HG02852 (cell line): ENCODE measurements at regions not wholly inside any gene's neighbourhood (a gene's known extent, or its start where the extent isn't known, plus 50 kb on each side); places are given as distances from the start of the nearest gene placed in this dataset.
"Not testable (repeated sequence)": the region's sequence is repeated elsewhere in the genome, so short reads cannot be mapped to it uniquely, and the experiment has no call there.

ENCODE experiments used
- ATAC-seq: cut with Tn5 transposase; IDR thresholded peaks from one replicate; pipeline ENCODE4 v1.9.1; 2021; ENCODE audit warnings: mild to moderate bottlenecking, moderate library complexity; ENCODE audit not compliant: unreplicated experiment

DNA sequence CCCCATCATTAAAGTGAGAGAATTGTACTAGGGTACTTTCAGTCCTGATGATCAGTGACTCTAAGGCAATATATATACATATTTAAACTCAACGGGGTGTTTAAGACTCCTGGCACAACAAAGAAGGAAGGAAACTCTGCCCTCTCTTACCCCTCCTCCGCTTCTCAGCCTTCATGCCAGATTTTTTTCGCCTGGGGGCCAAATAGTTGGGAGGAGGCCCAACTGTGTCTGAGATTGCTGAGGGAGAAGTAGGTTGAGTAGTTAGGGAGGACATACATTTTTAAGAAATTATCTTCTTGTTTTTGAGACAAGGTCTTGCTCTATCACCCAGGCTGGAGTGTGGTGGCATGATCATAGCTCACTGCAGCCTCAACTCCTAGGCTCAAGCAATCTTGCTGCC, 127.7 kb upstream of the SHB start:
- no peak for ATAC-seq

DNA sequence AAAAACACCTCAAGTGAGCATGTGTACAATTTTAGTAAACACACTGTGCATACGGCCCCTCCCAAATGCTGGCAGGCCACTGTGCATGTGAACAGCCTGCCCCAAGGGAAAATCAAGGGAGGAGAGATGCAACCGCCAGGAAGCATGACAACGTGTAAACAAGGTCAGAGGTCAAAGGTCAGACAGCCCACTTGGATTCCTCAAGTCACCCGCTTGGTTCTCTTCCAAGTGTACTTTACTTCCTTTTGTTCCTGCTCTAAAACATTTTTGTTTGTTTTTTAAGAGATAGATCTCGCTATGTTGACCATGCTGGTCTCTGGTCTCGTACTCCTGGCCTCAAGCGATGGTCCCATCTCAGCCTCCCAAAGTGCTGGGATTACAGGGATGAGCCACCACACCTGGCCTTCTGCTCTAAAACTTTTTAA, 126.7 kb upstream of the SHB start:
- ATAC-seq, result no peak

DNA sequence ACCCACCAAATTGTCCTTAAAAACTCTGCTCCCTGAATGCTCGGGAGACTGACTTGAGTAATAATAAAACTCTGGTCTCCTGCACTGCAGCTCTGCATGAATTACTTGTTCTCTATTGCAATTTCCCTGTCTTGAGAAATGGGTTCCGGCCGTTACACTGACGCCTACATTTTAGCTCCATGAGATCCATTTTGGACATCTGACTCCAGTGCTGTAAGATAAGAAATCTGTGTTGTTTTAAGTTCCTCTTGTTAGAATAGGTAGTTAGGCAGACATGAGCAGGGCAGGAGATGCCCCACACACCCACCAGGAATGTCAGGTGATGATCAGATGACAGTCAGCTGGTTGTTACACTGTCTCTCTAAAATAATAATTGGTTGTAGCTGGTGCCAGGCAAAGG, 125.8 kb upstream of the SHB start:
- no peak for ATAC-seq

DNA sequence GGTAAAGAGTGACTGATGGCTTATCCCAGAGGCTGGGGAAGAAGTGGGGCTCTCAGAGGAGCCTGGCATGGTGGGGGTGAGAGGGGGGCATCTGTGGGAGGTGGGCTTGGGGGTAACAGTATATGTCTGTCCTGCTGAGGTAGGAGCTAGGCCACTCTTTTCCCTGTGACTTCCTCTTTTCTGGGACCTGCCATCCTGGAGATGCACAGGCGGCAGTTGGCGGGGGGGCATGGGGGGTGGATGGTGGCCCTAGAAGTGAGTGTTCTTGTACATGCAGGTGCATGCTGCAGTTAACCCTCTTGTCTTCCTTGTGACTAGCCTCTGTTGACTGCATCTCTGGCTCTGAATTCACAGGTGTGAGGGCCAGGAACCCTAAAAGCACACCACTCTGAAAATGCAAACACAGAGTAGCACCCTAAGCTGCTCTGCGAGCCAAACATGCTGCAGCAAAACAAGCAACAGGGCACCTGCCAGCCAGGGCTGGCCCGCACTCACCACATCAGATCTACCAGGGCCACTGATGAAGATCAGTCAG, 123.8 kb upstream of the SHB start:
- ATAC-seq, result no peak

DNA sequence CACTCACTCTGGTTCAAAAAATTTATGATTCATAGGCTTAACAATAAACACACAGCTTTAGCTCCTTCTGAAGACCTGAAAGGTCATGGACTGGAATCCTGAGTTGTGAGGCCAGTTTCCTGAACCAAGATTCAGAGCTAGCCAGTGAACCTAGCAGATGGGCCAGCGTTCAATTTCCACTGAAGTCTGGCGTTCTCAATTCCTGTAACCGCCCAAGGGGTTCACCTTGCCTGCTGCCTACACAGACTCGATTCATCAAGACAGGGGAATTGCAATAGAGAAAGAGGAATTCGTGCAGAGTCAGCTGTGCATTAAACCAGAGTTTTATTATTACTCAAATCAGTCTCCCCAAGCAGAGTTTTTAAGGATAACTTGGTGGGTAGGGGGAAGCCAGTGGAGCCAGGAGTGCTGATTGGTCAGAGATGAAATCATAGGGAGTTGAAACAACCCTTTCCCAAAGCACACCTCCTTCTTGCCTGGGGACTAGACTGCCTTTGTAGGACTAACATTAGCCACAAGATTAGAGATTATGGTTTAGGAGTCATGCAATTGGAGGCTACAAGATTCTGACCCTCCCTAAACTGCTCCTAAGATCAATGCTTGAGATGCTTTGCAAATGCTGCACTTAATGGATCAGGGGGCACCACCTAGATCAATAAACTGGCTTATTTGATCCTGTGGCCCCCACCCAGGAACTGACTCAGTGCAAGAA, 117.5 kb upstream of the SHB start:
- ATAC-seq, result no peak

DNA sequence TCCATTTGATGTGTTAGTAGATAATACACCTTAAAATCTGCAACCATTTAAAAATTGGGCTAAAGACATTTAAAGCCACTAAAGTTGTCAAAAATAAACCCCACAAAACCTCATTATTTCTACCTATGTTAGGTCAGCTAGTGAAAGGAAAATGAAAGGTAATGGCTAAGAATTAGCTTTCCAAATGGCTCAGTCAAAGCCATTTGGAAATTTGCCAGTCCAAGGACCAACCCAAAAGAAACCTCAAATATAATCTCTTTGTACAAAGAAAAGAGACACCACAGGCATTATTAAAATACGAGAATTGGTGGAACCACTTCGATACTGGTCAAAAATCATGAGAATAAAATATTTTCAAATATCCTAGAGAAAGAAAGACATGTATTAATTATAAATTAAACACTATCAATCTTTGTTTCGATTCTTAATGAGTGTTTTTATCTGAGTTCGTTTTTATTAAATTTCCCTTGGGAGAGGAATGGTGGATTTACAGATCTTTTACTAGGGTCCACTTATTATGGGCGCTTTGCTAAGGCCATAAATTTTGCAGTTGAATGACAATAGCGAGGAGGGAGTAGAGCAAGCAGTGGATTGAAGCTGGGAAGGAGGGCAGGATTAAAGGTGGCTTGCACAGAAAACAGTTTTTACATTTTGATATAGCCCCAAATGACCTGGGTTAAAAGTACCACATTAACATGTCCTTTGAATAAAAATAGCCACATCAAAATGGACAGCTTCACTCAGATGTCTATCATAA, 116.8 kb upstream of the SHB start:
- ATAC-seq, result no peak

DNA sequence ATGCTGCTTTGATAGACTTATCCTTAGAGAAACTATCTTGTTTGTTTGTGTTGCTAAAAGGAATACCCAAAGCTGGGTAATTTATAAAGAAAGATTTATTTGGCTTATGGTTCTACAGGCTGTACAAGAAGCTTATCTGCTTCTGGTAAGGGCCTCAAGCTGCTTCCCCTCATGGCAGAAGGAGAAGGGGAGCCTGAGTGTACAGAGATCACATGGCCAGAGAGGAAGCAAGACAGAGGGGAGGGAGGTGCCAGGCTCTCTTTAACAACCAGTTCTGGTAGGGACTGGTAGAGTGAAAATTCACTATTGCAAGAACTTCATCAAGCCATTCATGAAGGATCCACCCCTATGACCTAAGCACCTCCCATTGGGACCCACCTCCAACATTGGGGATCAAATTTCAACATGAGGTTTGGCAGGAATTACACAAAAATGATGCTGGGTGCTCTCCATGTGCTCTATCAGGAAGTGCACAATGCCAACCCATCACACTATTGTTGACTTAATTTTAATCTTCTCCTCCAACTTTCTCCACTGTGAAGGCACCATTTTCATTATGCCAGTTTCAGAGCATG, 115.1 kb upstream of the SHB start:
- ATAC-seq, result no peak

DNA sequence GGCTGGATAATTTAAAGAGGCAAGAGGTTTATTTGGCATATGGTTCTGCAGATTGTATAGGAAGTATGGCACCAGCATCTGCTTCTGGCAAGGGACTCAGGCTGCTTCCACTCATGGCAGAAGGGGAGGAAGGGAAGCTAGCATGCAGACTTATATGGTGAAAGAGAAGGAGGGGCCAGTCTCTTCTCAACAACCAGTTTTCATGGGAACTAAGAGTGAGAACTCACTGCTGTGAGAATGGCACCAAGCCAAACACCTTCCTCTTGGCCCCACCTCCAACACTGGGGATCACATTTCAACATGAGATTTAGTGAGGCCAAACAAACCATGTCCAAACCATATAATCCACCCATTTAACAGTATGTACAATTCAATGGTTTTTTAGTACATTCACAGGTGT, 113.3 kb upstream of the SHB start:
- ATAC-seq, result no peak

DNA sequence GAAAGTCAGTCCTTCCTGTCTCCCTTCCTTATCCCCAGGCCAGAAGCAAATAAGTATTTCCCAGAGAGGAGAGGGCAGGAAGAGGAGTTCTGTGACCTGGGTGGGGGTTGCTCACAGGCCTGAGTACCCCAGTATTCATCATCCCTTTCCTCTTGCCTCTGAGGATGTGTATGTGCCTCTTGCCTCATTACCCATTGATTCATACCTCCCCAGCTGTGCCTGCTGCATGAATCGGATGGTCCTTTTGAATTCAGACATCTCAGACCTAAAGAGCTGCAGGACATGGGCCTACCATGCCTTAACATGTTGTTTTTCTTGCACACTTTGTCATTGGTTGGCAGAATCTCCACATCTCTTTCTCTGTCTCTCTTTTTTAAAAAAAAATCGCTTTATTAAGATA, 112.8 kb upstream of the SHB start:
- ATAC-seq, result no peak

DNA sequence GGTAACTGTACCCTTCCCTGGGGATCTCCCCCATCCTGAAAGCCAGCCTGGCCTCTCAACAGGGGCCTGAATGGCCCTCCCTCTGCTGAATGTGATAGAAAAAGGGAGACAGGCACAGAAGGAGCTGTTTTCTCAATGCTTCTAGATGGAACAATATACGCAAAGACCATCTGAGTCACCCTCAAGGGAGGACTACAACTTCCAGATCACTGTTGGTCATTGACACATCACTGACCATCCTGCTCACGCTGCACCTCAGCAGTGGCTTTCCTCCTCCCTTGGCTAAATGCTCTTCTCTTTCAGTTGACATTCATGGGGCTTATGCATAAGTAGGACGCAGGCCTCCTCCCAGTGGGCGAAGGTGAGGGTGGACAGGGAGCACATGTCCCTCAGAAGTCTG, 112.2 kb upstream of the SHB start:
- no peak for ATAC-seq

DNA sequence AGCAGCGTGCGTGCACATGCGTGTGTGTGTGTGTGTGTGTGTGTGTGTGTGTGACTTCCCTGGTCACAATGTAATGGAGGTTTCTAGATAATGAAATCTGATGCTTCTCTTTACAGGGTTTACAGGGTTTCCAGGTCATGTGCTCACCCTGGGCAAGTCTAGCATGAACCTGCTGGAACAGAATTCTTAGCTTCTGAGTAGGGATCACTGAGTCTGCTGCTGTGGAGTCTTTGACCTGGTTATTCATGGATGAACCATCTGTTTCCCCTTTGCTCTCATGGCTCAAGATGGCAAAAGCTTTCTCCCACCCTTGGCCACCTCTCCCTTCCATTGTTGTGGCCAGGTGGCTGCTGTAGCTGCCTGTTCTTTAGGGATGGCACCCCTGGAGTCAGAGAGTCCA, 111.6 kb upstream of the SHB start:
- ATAC-seq, result no peak

DNA sequence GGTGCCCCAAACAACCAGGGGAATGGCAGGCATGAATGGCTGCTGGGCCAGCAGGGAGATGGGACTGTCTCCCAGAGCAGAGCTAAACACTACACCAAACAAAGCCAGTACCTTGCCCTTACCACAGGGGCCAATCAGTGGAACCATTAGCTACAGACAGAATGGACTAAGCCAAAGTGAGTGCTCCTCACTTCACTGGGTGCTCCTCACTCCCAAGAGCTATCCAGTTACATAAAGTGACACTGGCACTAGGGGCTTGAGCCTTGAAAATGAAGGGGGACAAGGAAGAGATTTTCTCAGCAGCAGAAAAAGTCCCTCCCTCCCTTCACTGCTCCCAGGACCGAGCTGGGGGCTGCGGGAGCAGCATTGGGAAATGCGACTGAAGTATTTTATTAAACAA, 110.9 kb upstream of the SHB start:
- ATAC-seq, result no peak

DNA sequence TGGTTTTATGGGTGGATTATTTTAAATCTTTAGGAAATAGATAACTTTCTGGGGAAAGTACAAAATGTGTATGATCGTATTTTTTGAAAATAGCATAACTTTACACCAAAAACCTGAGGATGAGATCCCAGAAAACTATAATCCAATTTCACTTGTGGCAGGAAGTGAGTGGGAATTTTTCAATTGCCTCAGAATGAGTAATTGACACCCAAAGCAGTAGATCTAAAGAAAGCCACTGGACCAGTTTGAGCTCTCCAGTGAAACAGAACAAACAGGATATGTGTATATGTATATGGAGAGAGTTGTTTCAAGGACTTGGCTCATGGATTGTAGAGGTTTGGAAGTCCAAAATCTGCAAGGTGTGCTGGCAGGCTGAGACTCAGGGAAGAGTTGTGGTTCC, 109.2 kb upstream of the SHB start:
- no peak for ATAC-seq

DNA sequence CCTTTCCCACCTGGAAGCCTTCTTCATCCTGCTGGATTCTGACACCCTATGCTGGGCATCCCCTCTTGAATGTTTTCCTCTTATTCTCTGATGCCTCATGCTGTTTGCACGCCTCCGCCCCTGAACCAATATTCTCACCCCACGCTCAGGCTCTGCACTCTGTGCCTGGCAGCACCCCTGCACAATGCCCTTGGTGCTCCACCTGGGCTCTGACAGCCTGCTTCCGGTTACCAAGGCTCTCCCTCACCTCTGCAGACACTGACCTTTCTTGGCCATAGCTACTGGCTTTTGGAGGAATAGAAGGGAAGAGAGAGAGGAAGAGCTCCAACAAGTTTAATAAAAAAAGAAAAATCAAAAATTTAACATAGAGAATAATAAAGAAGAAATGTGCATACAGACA, 108.7 kb upstream of the SHB start:
- ATAC-seq, result no peak

DNA sequence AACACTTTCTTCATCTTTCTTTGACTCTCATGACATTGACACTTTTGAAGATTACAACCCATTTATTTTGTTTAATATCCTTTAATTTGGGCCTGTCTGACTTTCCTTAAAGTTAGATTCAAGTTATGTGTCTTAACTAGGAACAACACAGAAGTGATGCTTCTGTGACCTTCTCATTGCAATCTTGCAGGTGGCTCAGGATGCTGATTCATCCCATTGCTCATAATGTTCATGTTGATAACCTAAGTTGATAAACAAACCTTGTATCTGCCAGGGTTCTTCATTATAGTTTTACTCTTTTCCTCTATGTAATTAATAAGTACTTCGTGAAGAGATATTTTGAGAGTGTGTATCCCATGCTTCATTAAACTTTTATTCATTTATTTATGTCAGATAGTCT, 107.2 kb upstream of the SHB start:
- no peak for ATAC-seq

DNA sequence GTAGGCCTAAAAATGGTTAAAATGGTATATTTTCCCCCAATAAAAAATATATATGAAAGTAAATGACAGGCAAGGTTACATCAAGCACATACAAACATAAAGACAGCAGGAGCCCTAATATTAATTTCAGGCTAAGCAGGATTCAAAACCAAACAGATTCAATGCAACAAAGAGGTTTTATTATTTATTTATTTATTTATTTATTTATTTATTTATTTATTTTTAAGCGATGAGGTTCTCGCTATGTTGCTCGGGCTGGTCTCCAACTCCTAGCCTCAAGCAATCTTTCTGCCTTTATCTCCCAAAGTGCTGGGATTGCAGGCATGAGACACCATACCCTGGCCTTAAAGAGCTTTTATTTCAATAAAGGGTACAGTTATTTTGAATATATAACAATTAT, 106.4 kb upstream of the SHB start:
- ATAC-seq, result no peak

DNA sequence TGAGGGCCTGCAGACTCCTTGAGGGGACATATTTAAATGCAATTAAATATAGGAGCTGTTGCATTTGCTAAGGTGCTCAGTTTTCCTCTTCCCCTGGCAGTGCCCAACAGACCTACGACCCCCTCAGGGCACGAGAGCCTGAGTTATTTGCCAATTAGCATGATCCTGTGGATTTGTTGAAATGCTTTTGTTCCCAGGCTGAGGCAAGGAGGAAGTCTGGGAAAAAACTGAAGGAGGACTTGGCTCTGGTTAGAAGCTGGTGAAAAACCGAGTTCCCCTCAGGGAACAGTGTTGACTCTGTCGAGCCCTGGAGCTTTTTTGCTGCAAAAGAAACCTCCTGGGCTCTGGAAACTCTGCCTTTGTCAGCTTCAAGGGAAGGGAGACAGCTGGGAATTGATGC, 103.6 kb upstream of the SHB start:
- ATAC-seq, result no peak

DNA sequence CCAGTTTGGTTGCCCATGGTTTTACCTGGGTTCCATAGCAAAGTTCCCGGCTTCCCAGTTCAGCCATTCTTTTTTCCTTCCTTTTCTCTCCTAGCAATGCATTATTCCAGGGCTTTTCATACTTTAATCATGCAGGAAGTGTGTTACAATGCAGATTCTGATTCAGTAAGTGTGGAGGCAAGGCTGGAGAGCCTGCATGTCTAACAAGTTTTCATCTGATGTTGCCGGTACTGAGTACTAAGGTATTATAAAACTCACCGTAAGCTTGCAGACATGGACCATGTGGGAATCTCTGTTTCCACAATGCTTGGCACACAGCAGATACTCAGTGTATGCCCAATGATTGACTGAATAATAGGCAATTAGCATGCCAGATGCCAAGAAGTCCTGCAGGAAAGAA, 102.9 kb upstream of the SHB start:
- no peak for ATAC-seq

DNA sequence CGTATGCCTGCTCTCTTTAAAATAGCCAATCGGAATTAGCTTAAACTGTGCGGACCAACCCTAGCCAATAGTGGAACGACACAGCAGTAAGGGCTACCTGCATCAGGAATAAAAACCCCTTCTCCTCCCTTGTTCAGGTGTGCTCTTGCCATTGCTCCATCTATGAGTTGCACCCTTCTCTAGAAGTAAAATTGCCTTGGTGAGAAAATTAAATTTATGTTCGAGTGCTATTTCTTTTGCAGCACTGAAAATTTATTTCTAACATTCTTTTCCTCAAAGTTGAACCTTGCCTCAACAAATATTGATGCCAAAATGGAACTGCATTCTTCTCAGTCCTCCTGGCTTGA, 102.5 kb upstream of the SHB start:
- no peak for ATAC-seq

DNA sequence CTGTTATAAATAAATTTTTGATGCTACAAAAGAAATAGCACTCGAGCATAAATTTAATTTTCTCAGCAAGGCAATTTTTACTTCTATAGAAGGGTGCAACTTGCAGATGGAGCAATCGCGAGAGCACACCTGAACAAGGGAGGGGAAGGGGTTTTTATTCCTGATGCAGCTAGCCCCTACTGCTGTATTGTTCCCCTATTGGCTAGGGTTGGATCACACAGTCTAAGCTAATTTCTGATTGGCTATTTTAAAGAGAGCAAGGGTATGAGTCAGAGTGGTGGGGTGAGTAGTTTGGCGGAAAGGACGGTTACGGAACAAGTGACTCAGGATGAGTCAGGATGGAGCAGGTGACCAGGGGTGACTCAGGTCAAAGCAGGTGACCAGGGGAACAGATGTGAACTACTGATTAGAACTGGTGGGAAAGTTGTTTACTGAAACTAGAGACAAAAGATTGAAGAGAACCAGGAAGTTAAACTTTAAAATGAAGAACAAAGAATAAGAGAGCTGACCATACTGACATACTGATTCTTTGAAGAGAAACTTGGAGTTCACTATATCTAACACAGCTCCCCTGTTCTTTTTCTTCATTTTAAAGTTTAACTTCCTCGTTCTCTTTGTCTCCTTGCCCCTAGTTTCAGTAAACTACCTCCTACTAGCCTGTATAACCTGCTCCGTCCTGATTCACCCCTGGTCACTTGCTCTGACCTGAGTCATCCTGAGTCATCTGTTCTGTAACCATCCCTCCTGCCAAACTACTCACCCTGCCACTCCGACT, 101.9 kb upstream of the SHB start:
- ATAC-seq, result not testable (repeated sequence)

DNA sequence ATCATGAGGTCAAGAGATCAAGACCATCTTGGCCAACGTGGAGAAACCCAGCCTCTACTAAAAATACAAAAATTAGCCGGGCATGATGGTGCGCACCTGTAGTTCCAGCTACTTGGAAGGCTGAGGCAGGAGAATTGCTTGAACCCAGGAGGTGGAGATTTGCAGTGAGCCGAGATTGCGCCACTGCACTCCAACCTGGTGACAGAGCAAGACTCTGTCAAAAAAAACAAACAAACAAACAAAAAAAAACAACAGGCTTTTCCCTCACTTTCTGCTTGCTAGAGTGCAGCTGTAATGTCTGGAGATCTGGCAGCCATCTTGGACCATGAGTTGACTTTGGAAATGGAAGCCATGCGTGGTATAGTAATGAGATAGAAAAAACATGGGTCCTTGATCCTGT, 101.1 kb upstream of the SHB start:
- not testable (repeated sequence) for ATAC-seq
